Transverse colon (tissue), 3 donors: ENCODE measurements at regions not wholly inside any gene's neighbourhood (a gene's known extent, or its start where the extent isn't known, plus 50 kb on each side); places are given as distances from the start of the nearest gene placed in this dataset.

Experiments used
- POLR2A ChIP-seq: fragments of 450-650 bp; IDR thresholded peaks from one replicate; pipeline ENCODE4 v1.6.1; 2016; ENCODE audit warnings: antibody characterized with exemption, mild to moderate bottlenecking, moderate library complexity
- TF ChIP-seq, protein P1 (sequence below), 5 experiments: fragments of 200-600 bp in 3 of 5; fragments of 450-650 bp in 2 of 5; sonication (generic) in 3 of 5; IDR thresholded peaks; 1 replicate in 2 of 5; 2 replicates in 3 of 5; pipeline ENCODE4 v1.5.1; 2016 to 2017; ENCODE audit warnings: antibody characterized with exemption in 5 of 5, inconsistent platforms in 3 of 5, mild to moderate bottlenecking in 2 of 5, moderate library complexity in 1 of 5

DNA sequence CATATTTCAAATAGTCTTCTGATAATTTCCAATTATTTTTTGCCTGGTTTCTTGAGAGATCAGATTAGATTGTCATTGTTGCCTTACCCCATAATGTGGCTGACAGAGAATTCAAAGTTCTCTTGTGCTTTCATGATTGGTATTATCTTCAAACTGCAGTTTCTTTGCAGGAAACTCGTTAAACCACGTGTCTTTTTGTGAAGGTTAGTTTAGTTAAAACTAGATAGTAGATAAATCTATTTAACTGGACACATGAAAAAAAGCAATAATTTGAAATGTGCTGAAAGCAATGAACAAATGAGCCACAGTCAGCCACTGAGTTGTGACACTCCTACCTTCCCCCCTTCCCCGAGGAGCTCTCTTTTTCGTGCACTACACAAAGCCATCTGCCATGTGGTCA, 327.5 kb upstream of the UMPS start:
- TF ChIP-seq POLR2A = no peak
- TF ChIP-seq, protein P1, sequence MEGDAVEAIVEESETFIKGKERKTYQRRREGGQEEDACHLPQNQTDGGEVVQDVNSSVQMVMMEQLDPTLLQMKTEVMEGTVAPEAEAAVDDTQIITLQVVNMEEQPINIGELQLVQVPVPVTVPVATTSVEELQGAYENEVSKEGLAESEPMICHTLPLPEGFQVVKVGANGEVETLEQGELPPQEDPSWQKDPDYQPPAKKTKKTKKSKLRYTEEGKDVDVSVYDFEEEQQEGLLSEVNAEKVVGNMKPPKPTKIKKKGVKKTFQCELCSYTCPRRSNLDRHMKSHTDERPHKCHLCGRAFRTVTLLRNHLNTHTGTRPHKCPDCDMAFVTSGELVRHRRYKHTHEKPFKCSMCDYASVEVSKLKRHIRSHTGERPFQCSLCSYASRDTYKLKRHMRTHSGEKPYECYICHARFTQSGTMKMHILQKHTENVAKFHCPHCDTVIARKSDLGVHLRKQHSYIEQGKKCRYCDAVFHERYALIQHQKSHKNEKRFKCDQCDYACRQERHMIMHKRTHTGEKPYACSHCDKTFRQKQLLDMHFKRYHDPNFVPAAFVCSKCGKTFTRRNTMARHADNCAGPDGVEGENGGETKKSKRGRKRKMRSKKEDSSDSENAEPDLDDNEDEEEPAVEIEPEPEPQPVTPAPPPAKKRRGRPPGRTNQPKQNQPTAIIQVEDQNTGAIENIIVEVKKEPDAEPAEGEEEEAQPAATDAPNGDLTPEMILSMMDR (IDR thresholded peaks at IDR 0.05) = no peak
